ENCODE measurements at regions not wholly inside any gene's neighbourhood (a gene's known extent, or its start where the extent isn't known, plus 50 kb on each side); places are given as distances from the start of the nearest gene placed in this dataset.
"Not testable (repeated sequence)": the region's sequence is repeated elsewhere in the genome, so short reads cannot be mapped to it uniquely, and the experiment has no call there.

DNA sequence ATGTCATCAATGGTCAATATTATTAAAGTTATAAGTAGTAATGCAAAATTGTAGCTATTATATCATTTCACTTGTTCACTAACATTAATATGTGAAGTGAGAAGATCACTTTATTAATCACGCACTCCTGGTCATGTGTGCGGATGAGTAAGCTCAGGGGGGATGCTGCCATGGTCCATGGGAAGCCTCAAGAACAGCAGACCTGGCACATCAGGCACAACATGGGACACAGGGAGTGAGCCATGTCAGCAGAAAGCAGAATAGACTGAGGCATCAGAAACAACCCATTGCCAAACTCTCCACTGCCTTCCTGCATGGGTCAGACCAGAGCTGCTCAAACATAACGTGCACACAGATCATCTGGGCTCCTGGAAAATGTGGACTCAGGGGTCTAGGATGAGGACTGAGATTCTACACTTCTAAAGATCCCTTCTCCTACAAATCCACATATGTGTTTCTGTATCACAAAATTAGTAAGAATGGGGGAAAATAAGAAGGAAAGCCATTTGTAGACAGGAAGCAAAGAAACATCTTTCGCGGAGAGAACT, 63.8 kb upstream of the VPREB1 start:
- no peak overlapping the region for H3K27ac ChIP-seq (ENCODE audit: low read depth, low read length)
- DNase-seq (ENCODE audit: low read depth, low spot score) = no peak
- ChIA-PET CTCF (interaction anchor here (1.0 to 1.5 kb wide), 2 partner anchors 23 to 24 kb away, joined by 3 read pairs; no protein-coding TSS in a partner anchor), POLR2A (no interaction called here)
- H3K9me3 ChIP-seq (ENCODE audit: control insufficient read depth, insufficient read depth, low read length) = no peaks in the 10 kb centered on the region
- H3K4me3 ChIP-seq (ENCODE audit: low read depth, low read length) = no peak overlapping the region
- H3K27me3 ChIP-seq (ENCODE audit: control insufficient read depth, insufficient read depth, low read length) = peaks cover 11% of the 10 kb centered on the region
- TF ChIP-seq, protein P1, sequence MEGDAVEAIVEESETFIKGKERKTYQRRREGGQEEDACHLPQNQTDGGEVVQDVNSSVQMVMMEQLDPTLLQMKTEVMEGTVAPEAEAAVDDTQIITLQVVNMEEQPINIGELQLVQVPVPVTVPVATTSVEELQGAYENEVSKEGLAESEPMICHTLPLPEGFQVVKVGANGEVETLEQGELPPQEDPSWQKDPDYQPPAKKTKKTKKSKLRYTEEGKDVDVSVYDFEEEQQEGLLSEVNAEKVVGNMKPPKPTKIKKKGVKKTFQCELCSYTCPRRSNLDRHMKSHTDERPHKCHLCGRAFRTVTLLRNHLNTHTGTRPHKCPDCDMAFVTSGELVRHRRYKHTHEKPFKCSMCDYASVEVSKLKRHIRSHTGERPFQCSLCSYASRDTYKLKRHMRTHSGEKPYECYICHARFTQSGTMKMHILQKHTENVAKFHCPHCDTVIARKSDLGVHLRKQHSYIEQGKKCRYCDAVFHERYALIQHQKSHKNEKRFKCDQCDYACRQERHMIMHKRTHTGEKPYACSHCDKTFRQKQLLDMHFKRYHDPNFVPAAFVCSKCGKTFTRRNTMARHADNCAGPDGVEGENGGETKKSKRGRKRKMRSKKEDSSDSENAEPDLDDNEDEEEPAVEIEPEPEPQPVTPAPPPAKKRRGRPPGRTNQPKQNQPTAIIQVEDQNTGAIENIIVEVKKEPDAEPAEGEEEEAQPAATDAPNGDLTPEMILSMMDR (IDR thresholded peaks at IDR 0.05; ENCODE audit: low read depth, low read length) = no peak

DNA sequence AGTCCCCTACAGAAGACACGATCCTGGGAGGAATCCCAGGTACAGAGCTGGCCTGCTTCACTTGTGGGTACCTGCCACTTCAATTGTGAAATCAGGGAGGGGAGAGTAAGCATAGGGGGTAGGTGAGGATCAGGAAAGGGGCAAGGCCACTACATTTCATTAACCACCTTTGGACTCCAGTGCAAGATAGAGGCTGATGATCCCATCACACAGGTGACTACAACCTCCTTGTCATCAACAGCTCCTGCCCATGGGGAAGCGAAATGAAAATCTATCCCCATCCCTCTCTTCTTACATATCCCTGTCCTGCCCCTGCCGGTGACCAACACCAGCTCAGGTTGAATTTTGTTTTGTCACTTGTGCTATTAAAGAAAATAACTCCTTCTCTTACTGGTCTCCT, 64.7 kb upstream of the VPREB1 start:
- POLR2A ChIA-PET = no interaction called here
- H3K27ac ChIP-seq (ENCODE audit: low read depth, low read length) = no peak overlapping the region
- CTCF ChIA-PET = interaction anchor here (1.0 kb wide), 1 partner anchor 23 kb away, joined by 3 read pairs; no protein-coding TSS in a partner anchor
- TF ChIP-seq, protein P1 (IDR thresholded peaks at IDR 0.05; ENCODE audit: low read depth, low read length) = no peak
- no peaks in the 10 kb centered on the region for H3K9me3 ChIP-seq (ENCODE audit: control insufficient read depth, insufficient read depth, low read length)
- no peak for DNase-seq (ENCODE audit: low read depth, low spot score)
- peaks cover 9% of the 10 kb centered on the region for H3K27me3 ChIP-seq (ENCODE audit: control insufficient read depth, insufficient read depth, low read length)
- H3K4me3 ChIP-seq (ENCODE audit: low read depth, low read length) = no peak overlapping the region

DNA sequence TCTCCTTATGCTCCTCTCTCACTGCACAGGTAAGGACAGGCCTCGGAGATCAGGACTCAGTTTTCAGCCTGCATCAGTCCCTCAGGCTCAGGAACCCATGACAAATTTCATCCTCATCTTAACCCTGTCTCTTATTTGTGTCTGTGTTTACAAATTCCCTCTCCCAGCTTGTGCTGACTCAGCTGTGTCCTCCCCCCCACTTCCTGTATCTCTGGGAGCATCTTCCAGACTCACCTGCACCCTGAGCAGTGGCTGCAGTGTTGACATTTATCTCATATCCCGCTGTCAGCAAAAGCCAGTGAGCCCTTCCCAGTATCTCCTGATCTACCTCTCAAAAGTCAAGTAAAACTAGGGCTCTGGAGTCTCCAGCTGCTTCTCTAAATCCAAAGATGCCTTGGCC, 65.6 kb upstream of the VPREB1 start:
- Histone ChIP-seq H3K27me3 (ENCODE audit: control insufficient read depth, insufficient read depth, low read length) (peaks cover 5% of the 10 kb centered on the region), H3K9me3 (ENCODE audit: control insufficient read depth, insufficient read depth, low read length) (no peaks in the 10 kb centered on the region), H3K27ac (ENCODE audit: low read depth, low read length) (no peak overlapping the region), H3K4me3 (ENCODE audit: low read depth, low read length) (no peak overlapping the region)
- no peak for DNase-seq (ENCODE audit: low read depth, low spot score)
- CTCF ChIA-PET = no interaction called here
- POLR2A ChIA-PET = no interaction called here
- TF ChIP-seq, protein P1 (IDR thresholded peaks at IDR 0.05; ENCODE audit: low read depth, low read length) = no peak

DNA sequence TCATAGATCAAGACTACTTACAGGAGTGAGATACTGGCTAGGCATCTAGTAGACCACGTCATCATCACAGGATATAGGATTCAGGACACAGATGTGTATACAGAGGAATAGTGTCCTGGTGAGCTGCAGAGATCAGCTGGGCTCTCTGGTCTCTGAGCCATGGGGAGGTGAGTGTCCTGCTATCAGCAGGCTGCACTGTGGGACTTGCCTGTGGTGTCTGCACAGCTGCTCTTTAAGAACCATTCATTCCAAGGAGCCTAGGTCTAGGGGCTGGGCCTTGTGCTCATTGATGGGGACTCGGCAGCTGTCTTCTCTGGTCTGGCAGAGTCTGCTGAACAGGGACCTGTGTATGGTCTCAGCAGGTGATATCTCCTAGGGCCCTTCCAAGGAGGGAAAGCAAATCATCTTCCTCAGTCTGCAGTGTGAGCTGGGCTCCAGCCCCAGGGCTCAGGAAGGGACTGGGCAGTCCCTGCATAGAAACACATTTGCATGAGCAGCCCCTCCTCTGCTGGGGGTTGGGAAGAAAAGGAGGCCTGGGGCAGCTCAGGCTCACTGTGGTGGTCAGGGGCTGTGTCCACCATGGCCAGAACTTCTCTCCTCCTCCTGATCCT, 66.1 kb upstream of the VPREB1 start:
- TF ChIP-seq, protein P1 (IDR thresholded peaks at IDR 0.05; ENCODE audit: low read depth, low read length) = no peak
- CTCF ChIA-PET = interaction anchor here (0.7 kb wide), 1 partner anchor 30 kb away, joined by 3 read pairs; no protein-coding TSS in a partner anchor
- no peak overlapping the region for H3K27ac ChIP-seq (ENCODE audit: low read depth, low read length)
- H3K4me3 ChIP-seq (ENCODE audit: low read depth, low read length) = no peak overlapping the region
- peaks cover 5% of the 10 kb centered on the region for H3K27me3 ChIP-seq (ENCODE audit: control insufficient read depth, insufficient read depth, low read length)
- POLR2A ChIA-PET = no interaction called here
- no peak for DNase-seq (ENCODE audit: low read depth, low spot score)
- H3K9me3 ChIP-seq (ENCODE audit: control insufficient read depth, insufficient read depth, low read length) = no peaks in the 10 kb centered on the region

DNA sequence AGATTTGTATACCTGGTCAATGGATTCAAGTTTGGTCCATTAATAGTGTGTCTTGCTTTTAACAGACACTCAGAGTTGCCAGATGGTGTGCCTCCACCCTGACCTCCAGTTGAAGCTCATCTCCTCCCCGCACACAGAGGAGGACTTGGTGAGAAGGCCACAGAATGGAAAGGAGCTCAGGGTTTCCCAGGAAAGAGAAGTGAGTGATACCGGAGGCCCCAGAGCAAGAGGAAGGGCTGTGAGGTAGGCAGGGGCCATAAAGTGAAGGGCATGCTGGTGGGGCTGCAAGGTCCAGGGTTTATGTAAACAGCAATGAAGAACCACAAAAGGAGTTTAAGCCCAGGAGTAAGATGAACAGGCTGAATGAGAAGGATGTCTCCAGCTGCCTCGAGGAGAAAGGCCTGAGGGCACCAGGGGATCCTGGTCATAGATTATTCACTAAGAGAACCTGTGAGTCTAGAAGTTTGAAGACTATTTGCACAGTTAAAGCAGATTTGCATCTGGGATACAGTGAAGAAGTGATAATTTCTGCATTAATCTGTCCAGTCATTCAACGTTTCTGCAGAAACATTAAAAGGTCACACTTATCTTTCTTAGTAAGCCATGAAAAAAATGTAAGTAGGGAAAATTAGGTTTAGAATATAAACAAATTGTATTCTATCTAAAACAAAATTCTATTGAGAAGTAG, 67.5 kb upstream of the VPREB1 start:
- H3K9me3 ChIP-seq (ENCODE audit: control insufficient read depth, insufficient read depth, low read length) = no peaks in the 10 kb centered on the region
- POLR2A ChIA-PET = no interaction called here
- DNase-seq (ENCODE audit: low read depth, low spot score) = no peak
- TF ChIP-seq, protein P1 (IDR thresholded peaks at IDR 0.05; ENCODE audit: low read depth, low read length) = no peak
- H3K27ac ChIP-seq (ENCODE audit: low read depth, low read length) = no peak overlapping the region
- CTCF ChIA-PET = interaction anchor here (1.1 kb wide), 1 partner anchor 19 kb away, joined by 6 read pairs; no protein-coding TSS in a partner anchor
- H3K27me3 ChIP-seq (ENCODE audit: control insufficient read depth, insufficient read depth, low read length) = peaks cover 5% of the 10 kb centered on the region
- H3K4me3 ChIP-seq (ENCODE audit: low read depth, low read length) = no peak overlapping the region

DNA sequence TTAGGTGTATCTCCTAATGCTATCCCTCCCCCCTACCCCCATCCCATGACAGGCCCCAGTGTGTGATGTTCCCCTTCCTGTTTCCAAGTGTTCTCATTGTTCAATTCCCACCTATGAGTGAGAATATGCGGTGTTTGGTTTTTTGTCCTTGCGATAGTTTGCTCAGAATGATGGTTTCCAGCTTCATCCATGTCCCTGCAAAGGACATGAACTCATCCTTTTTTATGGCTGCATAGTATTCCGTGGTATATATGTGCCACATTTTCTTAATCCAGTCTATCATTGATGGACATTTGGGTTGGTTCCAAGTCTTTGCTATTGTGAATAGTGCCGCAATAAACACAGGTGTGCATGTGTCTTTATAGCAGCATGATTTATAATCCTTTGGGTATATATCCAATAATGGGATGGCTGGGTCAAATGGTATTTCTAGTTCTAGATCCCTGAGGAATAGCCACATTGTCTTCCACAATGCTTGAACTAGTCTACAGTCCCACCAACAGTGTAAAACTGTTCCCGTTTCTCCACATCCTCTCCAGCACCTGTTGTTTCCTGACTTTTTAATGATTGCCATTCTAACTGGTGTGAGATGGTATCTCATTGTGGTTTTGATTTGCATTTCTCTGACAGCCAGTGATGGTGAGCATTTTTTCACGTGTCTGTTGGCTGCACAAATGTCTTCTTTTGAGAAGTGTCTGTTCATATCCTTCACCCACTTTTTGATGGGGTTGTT, 71.5 kb upstream of the VPREB1 start:
- DNase-seq (ENCODE audit: low read depth, low spot score); H3K9me3 ChIP-seq (ENCODE audit: control insufficient read depth, insufficient read depth, low read length); H3K27ac ChIP-seq (ENCODE audit: low read depth, low read length); H3K4me3 ChIP-seq (ENCODE audit: low read depth, low read length); POLR2A ChIA-PET; CTCF ChIA-PET; H3K27me3 ChIP-seq (ENCODE audit: control insufficient read depth, insufficient read depth, low read length): not testable (repeated sequence)
